Neural cell (in vitro differentiated cells): ENCODE measurements at regions not wholly inside any gene's neighbourhood (a gene's known extent, or its start where the extent isn't known, plus 50 kb on each side); places are given as distances from the start of the nearest gene placed in this dataset.

ENCODE experiments used
- EP300 ChIP-seq: fragments of 450-650 bp; conservative IDR thresholded peaks from 2 replicates; pipeline ENCODE4 v1.6.1; 2014; ENCODE audit warnings: antibody characterized with exemption, mild to moderate bottlenecking, moderate library complexity; ENCODE audit not compliant: poor library complexity, severe bottlenecking
- EZH2 ChIP-seq: fragments of 200-600, 300-800 bp; shearing (Covaris generic), sonication (generic); IDR thresholded peaks from 2 replicates; pipeline ENCODE4 v1.6.1; 2014; ENCODE audit warnings: antibody characterized with exemption, low read length, borderline replicate concordance, mild to moderate bottlenecking; ENCODE audit not compliant: insufficient read depth, poor library complexity, severe bottlenecking
- POLR2AphosphoS5 ChIP-seq: IDR thresholded peaks from 2 replicates; pipeline ENCODE4 v1.6.1; 2012
- RAD21 ChIP-seq: fragments of 450-650 bp; conservative IDR thresholded peaks from 2 replicates; pipeline ENCODE4 v1.6.1; 2014; ENCODE audit warnings: antibody characterized with exemption, mild to moderate bottlenecking, moderate library complexity
- REST ChIP-seq: IDR thresholded peaks from 2 replicates; pipeline ENCODE4 v1.6.1; 2012; ENCODE audit warnings: borderline replicate concordance
- SMC3 ChIP-seq: fragments of 450-650 bp; conservative IDR thresholded peaks from 2 replicates; pipeline ENCODE4 v1.6.1; 2014; ENCODE audit warnings: antibody characterized with exemption, mild to moderate bottlenecking, moderate library complexity; ENCODE audit not compliant: poor library complexity
- TF ChIP-seq, protein P1 (sequence below): fragments of 450-650 bp; IDR thresholded peaks from 2 replicates; pipeline ENCODE4 v1.5.1; 2014; ENCODE audit warnings: antibody characterized with exemption, mild to moderate bottlenecking, moderate library complexity; ENCODE audit not compliant: poor library complexity, severe bottlenecking

DNA sequence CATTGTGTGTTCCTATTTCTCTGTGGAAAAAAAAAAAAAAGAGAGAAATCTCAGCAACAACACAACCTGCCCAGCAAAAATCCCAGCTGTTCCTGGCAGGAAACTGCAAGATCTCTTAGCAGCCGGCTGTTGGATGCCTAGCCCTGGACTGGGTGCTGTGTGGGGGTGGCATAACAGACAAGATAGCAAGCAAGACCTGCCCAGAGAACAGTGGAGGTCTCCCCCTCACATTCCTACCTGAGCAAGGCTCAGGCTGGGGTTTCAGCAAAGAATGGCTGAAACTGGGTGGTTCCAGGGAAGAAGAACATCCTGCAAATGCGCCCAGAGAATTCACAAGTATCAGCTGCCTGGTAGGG lies 248.8 kb upstream of the ZMIZ1 start:
- TF ChIP-seq RAD21 (no peak), POLR2AphosphoS5 (no peak), REST (no peak), SMC3 (no peak), EP300 (no peak), EZH2 (no peak)
- TF ChIP-seq, protein P1, sequence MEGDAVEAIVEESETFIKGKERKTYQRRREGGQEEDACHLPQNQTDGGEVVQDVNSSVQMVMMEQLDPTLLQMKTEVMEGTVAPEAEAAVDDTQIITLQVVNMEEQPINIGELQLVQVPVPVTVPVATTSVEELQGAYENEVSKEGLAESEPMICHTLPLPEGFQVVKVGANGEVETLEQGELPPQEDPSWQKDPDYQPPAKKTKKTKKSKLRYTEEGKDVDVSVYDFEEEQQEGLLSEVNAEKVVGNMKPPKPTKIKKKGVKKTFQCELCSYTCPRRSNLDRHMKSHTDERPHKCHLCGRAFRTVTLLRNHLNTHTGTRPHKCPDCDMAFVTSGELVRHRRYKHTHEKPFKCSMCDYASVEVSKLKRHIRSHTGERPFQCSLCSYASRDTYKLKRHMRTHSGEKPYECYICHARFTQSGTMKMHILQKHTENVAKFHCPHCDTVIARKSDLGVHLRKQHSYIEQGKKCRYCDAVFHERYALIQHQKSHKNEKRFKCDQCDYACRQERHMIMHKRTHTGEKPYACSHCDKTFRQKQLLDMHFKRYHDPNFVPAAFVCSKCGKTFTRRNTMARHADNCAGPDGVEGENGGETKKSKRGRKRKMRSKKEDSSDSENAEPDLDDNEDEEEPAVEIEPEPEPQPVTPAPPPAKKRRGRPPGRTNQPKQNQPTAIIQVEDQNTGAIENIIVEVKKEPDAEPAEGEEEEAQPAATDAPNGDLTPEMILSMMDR: no peak
